8988T (cell line): ENCODE measurements at regions not wholly inside any gene's neighbourhood (a gene's known extent, or its start where the extent isn't known, plus 50 kb on each side); places are given as distances from the start of the nearest gene placed in this dataset.
"Not testable (repeated sequence)": the region's sequence is repeated elsewhere in the genome, so short reads cannot be mapped to it uniquely, and the experiment has no call there.

Experiments used
- DNase-seq: peaks from one replicate; pipeline ENCODE4 v3.0.0; 2011

GRCh38 chr13:44024167-44024845 lies 144.6 kb downstream of the LACC1 start:
- DNase-seq: no peak

DNA sequence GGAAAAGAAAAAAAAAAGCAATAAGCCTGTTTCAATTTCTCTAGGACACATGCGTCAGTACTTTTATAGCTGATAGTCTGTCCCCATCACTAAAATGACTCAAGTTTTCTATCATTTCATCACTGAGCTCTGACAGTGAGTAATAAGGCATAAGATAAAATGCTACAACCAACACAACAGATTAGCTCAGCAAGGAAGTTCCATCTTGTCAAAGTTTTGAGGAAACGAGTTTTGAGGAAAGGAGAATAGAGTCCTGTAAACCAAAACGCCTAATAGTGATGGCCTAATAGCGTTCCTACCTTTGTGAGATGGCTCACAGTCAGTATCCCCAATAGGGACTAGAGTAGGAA lies 145.1 kb downstream of the LACC1 start:
- DNase-seq: no peak

- no peak for DNase-seq
Measured at GRCh38 chr13:44026194-44026593, 146.5 kb downstream of the LACC1 start.

- no peak for DNase-seq
Measured at GRCh38 chr13:44028734-44029133, 149.0 kb downstream of the LACC1 start.

DNA sequence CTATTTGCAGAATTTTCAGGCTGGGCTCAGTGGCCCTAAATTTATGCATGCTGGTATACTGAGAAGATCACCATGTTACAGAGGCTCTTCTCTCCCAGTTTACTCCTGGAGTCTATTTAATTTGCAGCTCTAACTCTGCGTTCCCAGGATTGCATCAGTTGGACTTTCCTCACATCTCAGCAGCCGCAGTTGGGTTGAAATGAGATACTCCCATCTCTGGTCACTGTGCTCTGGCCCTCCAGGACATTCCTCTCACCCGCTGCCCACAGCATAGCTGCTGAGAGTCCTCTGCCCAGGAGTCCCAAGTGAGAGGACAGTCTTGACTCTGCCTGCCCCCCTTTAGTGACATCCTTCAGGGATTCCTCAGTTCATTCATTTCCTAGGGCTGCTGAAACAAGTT lies 150.9 kb downstream of the LACC1 start:
- DNase-seq: no peak

- no peak for DNase-seq
Measured at GRCh38 chr13:44031555-44031954, 151.9 kb downstream of the LACC1 start.

DNA sequence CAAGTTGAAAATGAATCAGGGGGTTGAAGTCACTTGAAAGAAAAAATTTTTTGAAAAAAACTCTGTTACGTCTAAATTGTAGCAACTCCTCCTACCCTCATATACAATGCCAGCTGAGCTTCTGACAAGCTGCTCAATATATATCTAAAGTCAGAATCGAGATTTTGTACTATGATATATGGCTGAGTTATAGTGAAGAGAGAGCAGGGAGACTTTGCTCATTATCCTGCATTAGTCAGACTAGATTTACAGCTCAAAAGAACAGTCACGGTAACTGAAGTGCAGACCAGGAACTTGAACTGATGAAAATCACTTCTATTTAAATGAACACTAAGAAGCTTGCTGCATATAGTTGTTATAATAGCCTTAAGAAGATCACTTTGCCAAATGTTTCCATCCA lies 153.1 kb downstream of the LACC1 start:
- DNase-seq: no peak

GRCh38 chr13:44035400-44035799 lies 155.7 kb downstream of the LACC1 start:
- DNase-seq: no peak

DNA sequence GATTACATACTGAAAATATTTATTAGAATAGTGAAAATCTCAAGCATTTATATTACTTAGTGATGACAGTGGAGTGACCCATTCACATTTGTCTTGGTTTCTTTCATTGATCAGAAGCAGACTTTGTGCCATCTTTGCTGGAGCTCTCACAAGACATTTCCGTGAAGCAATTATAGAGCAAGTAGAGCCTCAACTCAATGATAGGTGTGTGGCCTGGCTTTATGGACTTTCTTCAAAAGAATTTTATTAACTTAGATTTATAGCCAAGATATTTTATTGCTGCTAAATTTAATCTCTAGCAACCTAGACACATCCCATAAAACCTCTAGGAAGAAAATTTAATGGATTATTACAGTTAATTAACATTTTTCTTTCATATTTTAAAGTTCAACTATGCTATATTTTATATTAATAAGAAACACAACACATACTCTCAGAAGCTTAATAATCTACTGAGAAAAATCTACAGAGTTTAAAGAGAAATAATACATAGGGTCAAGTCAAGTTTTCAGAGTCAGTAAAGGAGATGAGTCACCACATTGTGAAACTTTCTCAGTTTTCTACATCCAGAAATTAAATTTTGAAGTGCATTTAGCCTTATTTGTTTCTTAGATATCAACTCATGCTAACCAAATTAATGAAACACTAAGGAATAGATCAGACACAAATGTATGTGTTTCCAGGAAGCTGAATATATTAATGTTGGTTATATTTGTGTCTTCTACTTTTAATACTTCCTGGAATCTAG lies 160.5 kb downstream of the LACC1 start:
- no peak for DNase-seq

DNA sequence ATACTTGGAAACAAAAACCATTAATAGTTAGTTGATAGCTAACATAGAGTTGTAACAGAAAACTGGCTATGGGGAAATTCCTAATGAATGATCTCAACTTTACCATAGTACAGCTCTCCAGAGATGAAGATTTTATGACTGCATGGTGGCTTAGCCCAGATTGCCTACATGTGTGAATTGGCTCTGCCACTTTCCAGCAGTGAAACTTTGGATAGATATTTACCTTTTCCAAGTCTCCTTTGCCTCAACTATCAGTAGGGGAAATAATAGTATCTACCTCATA lies 161.1 kb downstream of the LACC1 start:
- DNase-seq: no peak

- no peak for DNase-seq
Measured at GRCh38 chr13:44044547-44045179, 165.0 kb downstream of the LACC1 start.

- DNase-seq: no peak
Measured at GRCh38 chr13:44045180-44045562, 165.5 kb downstream of the LACC1 start.

DNA sequence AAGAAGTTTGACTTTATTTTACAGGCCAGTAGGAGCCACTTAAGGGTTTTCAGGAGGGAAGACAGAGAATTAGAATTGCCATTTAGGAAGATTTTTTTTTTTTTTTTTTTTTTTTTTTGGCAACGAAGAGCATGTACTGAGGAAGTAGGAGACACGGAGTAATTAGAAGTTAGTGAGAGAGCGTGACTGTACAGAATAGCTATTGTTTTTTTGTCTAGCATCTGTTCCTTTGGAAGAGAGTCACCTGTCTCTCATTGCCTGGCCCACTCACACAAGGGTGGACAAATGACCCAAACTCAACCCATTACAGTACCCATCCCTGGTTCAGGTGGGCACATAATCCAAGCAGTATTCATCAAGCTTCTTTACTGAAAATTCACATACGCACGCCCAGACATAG lies 166.7 kb downstream of the LACC1 start:
- DNase-seq: no peak

DNA sequence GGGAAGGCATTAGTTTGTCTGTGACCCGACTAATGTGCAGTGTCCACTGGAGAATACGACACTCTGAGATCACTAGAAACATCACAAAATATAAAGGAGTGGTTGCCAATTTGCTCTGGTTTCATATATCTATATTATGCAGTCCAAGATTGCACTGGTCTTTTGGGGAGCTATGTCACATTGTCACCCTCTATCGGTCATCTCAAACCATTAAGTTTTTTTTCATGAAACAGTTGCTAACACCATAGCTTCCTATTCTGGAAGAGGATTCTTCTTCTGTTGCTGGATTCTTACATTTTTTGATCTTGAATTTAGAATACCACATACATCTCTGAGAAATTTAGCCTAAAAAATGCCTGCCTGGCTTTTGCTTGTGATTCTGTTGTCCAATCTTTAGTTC lies 168.6 kb downstream of the LACC1 start:
- no peak for DNase-seq

DNA sequence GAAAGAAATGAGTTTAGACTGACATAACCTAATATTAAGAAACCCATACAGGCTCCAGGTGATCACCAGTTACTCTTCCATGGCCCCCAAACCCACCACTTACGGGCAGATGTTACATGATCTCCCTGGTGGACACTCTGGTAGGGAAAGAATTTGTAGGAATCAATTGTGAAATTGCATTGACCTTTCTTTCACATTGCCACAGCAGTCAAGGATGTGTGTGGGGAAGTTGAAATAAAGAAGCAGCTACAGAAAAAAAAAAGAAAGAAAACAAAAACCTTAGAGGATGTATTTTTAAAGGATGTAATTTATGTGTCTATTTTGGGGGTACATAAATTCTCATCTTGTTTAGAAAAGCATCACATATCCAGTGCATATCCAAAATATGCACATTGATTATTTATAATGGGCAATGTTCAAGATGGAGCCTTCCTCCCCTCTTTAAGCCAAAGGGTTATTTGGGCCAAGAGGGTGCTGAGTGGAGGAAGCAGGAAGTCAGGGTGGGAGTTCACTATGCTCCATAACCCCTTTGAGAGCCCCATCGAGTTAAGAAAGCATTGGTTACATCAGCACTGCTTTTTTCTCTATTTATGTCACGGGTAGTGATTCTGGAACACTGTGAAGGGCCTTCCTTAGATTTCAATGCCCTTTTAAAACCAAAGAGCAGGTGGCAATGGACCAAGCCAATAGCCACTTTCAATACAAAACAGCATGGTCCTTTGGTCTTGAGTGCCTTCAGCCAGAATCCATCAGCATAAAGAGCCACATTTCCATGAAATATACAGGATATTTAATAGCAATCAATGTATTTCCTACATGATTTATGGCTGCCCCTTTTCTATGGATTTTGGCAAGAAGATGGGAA lies 169.6 kb downstream of the LACC1 start:
- no peak for DNase-seq

DNA sequence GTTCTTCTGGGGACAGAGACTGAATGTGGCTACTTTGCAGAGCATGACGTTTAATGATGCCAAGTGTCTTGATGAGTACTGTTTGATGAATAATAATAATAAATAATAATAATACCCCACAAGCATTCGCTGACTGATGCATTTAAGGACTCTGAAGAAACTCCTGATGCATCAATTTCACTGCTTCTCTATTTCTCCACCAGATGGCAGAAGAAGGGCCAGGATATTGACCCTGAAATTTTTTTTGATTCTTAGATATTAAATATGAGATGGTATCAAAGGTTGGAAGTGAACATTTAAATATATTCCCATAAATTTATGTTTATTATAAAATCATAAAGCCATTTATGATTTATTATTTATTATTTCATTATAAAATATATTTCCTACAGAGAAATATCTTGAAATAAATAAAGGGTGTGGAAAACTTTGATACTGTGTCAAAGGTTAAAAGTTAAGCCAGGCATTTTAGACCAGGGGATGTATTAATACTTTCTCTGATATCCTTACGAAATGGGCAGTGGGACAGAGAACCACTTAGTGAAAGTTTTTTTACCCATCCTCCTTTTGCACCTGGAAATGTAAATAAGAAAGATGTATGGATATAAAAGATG lies 170.9 kb downstream of the LACC1 start:
- no peak for DNase-seq

DNA sequence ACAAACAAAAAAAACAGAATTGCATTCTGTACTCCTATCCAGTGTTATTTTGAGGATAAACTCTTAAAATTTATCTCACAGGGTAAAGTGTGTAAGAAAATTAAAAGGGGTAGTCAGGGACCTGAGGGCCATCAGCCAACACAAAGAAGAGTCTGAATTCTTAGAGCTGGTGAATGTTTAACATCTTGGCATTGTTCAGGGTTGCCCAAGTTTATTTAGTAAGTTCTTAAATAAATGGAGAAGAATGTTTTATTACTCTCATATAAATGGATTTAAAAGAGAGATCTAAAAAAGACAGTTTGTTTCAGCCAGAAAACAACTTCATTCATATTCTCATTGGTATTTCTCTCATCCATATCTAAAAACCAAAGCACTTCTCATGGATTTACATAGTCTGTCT lies 171.7 kb downstream of the LACC1 start:
- DNase-seq: no peak

DNA sequence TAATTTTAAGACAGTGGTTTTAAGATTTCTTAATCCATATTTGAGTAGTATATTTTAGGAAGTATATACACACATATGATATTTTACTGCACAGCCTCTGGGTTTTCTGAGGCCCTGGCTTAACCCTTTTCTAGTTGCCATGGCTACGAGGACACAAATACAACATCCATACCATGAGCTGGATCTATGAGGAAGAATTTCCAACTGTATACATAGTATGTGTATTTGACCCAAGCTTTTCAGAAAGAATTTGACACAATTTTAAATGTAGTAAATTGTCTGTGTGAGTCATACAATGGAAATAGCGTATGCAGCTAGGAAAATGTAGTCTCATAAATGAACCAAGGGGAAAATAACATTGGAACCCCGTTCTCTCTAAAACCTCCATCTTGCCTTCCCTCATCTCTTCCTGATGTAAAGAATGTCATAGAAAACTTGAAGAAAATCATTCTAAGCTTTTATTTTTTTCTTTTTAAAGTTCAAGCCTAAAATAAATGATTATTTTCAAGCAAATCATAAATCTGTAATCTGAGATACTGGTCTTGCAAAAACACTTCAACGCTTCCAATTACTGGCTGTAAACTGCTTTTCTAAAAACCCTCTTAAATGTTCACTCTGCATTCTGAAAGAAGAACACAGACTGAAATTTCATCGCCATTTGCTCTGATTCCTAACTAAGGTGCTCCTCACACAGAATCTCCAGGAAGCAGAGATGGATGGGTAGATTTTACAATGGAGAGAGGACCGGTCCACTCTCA lies 172.4 kb downstream of the LACC1 start:
- no peak for DNase-seq

GRCh38 chr13:44052780-44053184 lies 173.1 kb downstream of the LACC1 start:
- DNase-seq: no peak

DNA sequence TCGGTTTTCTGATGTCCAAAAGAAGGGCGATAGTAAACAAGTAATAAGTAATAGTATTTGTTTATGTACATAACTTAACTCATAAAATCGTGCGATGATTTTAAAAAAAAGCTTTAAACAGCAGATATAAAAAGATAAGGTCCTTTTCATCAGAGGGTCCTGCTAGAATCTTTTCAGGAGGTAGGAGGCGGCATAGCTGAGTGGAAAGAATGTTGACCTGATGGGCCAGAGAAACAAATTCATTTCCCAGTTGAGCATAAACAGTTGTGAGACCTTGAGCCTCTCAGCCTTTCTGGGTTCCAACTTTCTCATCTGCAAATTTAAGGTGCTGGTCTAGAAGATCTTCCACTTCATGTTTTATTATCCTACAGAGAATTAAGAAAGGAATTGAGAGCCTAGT lies 173.5 kb downstream of the LACC1 start:
- DNase-seq: no peak

GRCh38 chr13:44054525-44054924 lies 174.8 kb downstream of the LACC1 start:
- DNase-seq: no peak

GRCh38 chr13:44055681-44056080 lies 176.0 kb downstream of the LACC1 start:
- not testable (repeated sequence) for DNase-seq
